22Rv1 (cell line): ENCODE measurements at regions not wholly inside any gene's neighbourhood (a gene's known extent, or its start where the extent isn't known, plus 50 kb on each side); places are given as distances from the start of the nearest gene placed in this dataset.

ENCODE experiments used
- ZFX ChIP-seq: fragments of 450-650 bp; IDR thresholded peaks from 2 replicates; pipeline ENCODE4 v1.6.1; 2017; ENCODE audit warnings: antibody characterized with exemption, borderline replicate concordance
- TF ChIP-seq, protein P1 (sequence below): fragments of 450-650 bp; IDR thresholded peaks from 2 replicates; pipeline ENCODE4 v1.5.1; 2017; ENCODE audit warnings: mild to moderate bottlenecking

- TF ChIP-seq, protein P1, sequence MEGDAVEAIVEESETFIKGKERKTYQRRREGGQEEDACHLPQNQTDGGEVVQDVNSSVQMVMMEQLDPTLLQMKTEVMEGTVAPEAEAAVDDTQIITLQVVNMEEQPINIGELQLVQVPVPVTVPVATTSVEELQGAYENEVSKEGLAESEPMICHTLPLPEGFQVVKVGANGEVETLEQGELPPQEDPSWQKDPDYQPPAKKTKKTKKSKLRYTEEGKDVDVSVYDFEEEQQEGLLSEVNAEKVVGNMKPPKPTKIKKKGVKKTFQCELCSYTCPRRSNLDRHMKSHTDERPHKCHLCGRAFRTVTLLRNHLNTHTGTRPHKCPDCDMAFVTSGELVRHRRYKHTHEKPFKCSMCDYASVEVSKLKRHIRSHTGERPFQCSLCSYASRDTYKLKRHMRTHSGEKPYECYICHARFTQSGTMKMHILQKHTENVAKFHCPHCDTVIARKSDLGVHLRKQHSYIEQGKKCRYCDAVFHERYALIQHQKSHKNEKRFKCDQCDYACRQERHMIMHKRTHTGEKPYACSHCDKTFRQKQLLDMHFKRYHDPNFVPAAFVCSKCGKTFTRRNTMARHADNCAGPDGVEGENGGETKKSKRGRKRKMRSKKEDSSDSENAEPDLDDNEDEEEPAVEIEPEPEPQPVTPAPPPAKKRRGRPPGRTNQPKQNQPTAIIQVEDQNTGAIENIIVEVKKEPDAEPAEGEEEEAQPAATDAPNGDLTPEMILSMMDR: no peak
- TF ChIP-seq ZFX: no peak
These were observed 102.4 kb upstream of the FRY start for GRCh38 chr13:31929031-31929770.
